ENCODE measurements at regions not wholly inside any gene's neighbourhood (a gene's known extent, or its start where the extent isn't known, plus 50 kb on each side); places are given as distances from the start of the nearest gene placed in this dataset.
"Not testable (repeated sequence)": the region's sequence is repeated elsewhere in the genome, so short reads cannot be mapped to it uniquely, and the experiment has no call there.

DNA sequence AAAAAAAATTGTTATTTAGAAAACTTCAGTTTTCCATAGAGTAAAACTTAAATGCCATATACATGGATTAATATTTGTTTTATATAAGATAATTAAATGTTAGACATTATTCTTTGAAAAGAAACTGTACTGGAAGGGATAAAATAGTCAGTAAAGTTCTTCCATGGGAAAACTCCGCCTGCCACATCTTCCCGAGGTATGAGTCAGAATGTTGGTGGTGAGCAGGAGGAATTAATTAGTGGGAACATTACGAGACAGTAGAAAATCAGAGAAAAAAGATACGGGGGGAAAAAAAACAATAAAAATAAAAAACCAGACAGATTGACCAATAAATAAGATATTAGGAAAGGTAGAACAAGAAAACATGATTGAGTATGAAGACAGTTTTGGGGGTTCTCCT, 930.3 kb upstream of the C9orf72 start:
- H4K20me1 ChIP-seq (ENCODE audit: control insufficient read depth, insufficient read depth, low read depth, low read length): no peaks in the 10 kb centered on the region
- H3K79me2 ChIP-seq (ENCODE audit: control insufficient read depth, low read length): no peaks in the 10 kb centered on the region
- no peaks in the 10 kb centered on the region for H3F3A ChIP-seq (ENCODE audit: control insufficient read depth, insufficient read depth)
- no peak overlapping the region for H3K27ac ChIP-seq (ENCODE audit: low read depth, low read length)
- H3K4me2 ChIP-seq (ENCODE audit: low read length): no peak overlapping the region
- no peaks in the 10 kb centered on the region for H3K27me3 ChIP-seq (ENCODE audit: control insufficient read depth, low read length)
- TF ChIP-seq, protein P1, sequence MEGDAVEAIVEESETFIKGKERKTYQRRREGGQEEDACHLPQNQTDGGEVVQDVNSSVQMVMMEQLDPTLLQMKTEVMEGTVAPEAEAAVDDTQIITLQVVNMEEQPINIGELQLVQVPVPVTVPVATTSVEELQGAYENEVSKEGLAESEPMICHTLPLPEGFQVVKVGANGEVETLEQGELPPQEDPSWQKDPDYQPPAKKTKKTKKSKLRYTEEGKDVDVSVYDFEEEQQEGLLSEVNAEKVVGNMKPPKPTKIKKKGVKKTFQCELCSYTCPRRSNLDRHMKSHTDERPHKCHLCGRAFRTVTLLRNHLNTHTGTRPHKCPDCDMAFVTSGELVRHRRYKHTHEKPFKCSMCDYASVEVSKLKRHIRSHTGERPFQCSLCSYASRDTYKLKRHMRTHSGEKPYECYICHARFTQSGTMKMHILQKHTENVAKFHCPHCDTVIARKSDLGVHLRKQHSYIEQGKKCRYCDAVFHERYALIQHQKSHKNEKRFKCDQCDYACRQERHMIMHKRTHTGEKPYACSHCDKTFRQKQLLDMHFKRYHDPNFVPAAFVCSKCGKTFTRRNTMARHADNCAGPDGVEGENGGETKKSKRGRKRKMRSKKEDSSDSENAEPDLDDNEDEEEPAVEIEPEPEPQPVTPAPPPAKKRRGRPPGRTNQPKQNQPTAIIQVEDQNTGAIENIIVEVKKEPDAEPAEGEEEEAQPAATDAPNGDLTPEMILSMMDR (IDR thresholded peaks at IDR 0.05; ENCODE audit: low read depth, low read length, poor library complexity, severe bottlenecking): no peak
- TF ChIP-seq EZH2phosphoT487 (IDR thresholded peaks at IDR 0.05; ENCODE audit: borderline replicate concordance, low read length): no peak
- no peaks in the 10 kb centered on the region for H3K9me3 ChIP-seq (ENCODE audit: control insufficient read depth, insufficient read depth, low read length)
- H3K4me3 ChIP-seq (ENCODE audit: low read length): no peak overlapping the region
- H3K9me2 ChIP-seq (replicated peaks; ENCODE audit: control insufficient read depth, low read length): no peaks in the 10 kb centered on the region
- H3K36me3 ChIP-seq (ENCODE audit: control insufficient read depth, low read length): no peaks in the 10 kb centered on the region
- H3K4me1 ChIP-seq (ENCODE audit: control insufficient read depth, low read length): no peaks in the 10 kb centered on the region

- H4K20me1 ChIP-seq (ENCODE audit: control insufficient read depth, insufficient read depth, low read depth, low read length): no peaks in the 10 kb centered on the region
- H3K27me3 ChIP-seq (ENCODE audit: control insufficient read depth, low read length): no peaks in the 10 kb centered on the region
- H3K4me1 ChIP-seq (ENCODE audit: control insufficient read depth, low read length): no peaks in the 10 kb centered on the region
- no peak for TF ChIP-seq EZH2phosphoT487 (IDR thresholded peaks at IDR 0.05; ENCODE audit: borderline replicate concordance, low read length)
- TF ChIP-seq, protein P1 (IDR thresholded peaks at IDR 0.05; ENCODE audit: low read depth, low read length, poor library complexity, severe bottlenecking): no peak
- H3K79me2 ChIP-seq (ENCODE audit: control insufficient read depth, low read length): no peaks in the 10 kb centered on the region
- no peaks in the 10 kb centered on the region for H3K9me2 ChIP-seq (replicated peaks; ENCODE audit: control insufficient read depth, low read length)
- no peaks in the 10 kb centered on the region for H3K9me3 ChIP-seq (ENCODE audit: control insufficient read depth, insufficient read depth, low read length)
- H3K27ac ChIP-seq (ENCODE audit: low read depth, low read length): no peak overlapping the region
- no peak overlapping the region for H3K4me2 ChIP-seq (ENCODE audit: low read length)
- no peaks in the 10 kb centered on the region for H3K36me3 ChIP-seq (ENCODE audit: control insufficient read depth, low read length)
- no peak overlapping the region for H3K4me3 ChIP-seq (ENCODE audit: low read length)
- H3F3A ChIP-seq (ENCODE audit: control insufficient read depth, insufficient read depth): no peaks in the 10 kb centered on the region
These were observed 945.2 kb upstream of the C9orf72 start for GRCh38 chr9:28518439-28518838.

DNA sequence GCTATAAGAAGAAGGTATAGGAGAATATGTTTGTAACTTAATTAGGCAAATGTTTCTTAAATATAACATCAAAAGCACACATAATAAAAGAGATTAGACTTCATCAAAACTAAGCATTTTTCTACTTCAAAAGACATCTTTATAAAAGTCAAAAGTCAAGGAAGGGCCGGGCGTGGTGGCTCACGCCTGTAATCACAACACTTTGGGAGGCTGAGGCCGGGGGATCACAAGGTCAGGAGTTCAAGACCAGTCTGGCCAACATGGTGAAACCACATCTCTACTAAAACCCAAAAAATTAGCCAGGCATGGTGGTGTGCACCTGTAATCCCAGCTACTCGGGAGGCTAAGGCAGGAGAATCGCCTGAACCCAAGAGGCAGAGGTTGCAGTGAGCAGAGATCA, 951.0 kb upstream of the C9orf72 start:
- not testable (repeated sequence) for H3K79me2 ChIP-seq (ENCODE audit: control insufficient read depth, low read length); H3K9me3 ChIP-seq (ENCODE audit: control insufficient read depth, insufficient read depth, low read length); H3K27ac ChIP-seq (ENCODE audit: low read depth, low read length); H4K20me1 ChIP-seq (ENCODE audit: control insufficient read depth, insufficient read depth, low read depth, low read length); H3K36me3 ChIP-seq (ENCODE audit: control insufficient read depth, low read length); H3F3A ChIP-seq (ENCODE audit: control insufficient read depth, insufficient read depth); H3K27me3 ChIP-seq (ENCODE audit: control insufficient read depth, low read length); H3K4me2 ChIP-seq (ENCODE audit: low read length); H3K4me3 ChIP-seq (ENCODE audit: low read length); H3K9me2 ChIP-seq (replicated peaks; ENCODE audit: control insufficient read depth, low read length); H3K4me1 ChIP-seq (ENCODE audit: control insufficient read depth, low read length)

DNA sequence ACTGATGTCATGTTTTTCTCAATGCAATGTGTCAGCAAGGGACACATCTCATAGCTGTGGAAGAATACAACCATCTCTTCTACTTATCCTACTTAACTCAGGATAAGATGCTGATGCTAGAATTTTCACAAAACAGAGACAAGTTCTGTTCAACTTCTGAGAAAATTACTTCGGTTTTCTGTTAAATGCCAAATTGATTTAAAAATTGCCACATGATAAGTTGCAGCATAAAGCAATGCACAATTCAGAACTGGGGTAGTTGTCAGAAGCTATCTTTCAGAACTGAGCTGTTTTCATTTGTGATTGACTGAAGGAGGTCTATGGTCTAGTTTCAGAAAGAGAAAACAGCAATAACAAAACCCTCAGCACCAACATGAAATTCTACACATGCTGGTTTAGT, 954.8 kb upstream of the C9orf72 start:
- no peaks in the 10 kb centered on the region for H4K20me1 ChIP-seq (ENCODE audit: control insufficient read depth, insufficient read depth, low read depth, low read length)
- H3K27ac ChIP-seq (ENCODE audit: low read depth, low read length): no peak overlapping the region
- H3F3A ChIP-seq (ENCODE audit: control insufficient read depth, insufficient read depth): no peaks in the 10 kb centered on the region
- H3K4me2 ChIP-seq (ENCODE audit: low read length): no peak overlapping the region
- H3K4me1 ChIP-seq (ENCODE audit: control insufficient read depth, low read length): no peaks in the 10 kb centered on the region
- no peaks in the 10 kb centered on the region for H3K36me3 ChIP-seq (ENCODE audit: control insufficient read depth, low read length)
- H3K9me3 ChIP-seq (ENCODE audit: control insufficient read depth, insufficient read depth, low read length): no peaks in the 10 kb centered on the region
- no peaks in the 10 kb centered on the region for H3K9me2 ChIP-seq (replicated peaks; ENCODE audit: control insufficient read depth, low read length)
- H3K4me3 ChIP-seq (ENCODE audit: low read length): no peak overlapping the region
- no peaks in the 10 kb centered on the region for H3K27me3 ChIP-seq (ENCODE audit: control insufficient read depth, low read length)
- no peaks in the 10 kb centered on the region for H3K79me2 ChIP-seq (ENCODE audit: control insufficient read depth, low read length)
- TF ChIP-seq EZH2phosphoT487 (IDR thresholded peaks at IDR 0.05; ENCODE audit: borderline replicate concordance, low read length): no peak
- TF ChIP-seq, protein P1 (IDR thresholded peaks at IDR 0.05; ENCODE audit: low read depth, low read length, poor library complexity, severe bottlenecking): no peak

Measured in DOHH2 (cell line).